ENCODE measurements at regions not wholly inside any gene's neighbourhood (a gene's known extent, or its start where the extent isn't known, plus 50 kb on each side); places are given as distances from the start of the nearest gene placed in this dataset.

GRCh38 chr3:168395551-168395950, 299.8 kb upstream of the GOLIM4 start:
- TF ChIP-seq REST (IDR thresholded peaks at IDR 0.05; ENCODE audit: low read depth) (no peak), CTCF (IDR thresholded peaks at IDR 0.05 in 2 of 3, conservative IDR thresholded peaks at IDR 0.05 in 1 of 3; ENCODE audit: borderline replicate concordance in 1 of 3, insufficient read depth in 1 of 3, low read depth in 2 of 3, low read length in 2 of 3) (no peak), CEBPB (IDR thresholded peaks at IDR 0.05; ENCODE audit: low read depth) (no peak), POLR2A (IDR thresholded peaks at IDR 0.05; ENCODE audit: borderline replicate concordance, extremely low read depth, insufficient read depth, insufficient read length) (no peak), EZH2 (IDR thresholded peaks at IDR 0.05) (no peak), MAX (IDR thresholded peaks at IDR 0.05) (no peak)
